NCI-H774 (cell line): ENCODE measurements at regions not wholly inside any gene's neighbourhood (a gene's known extent, or its start where the extent isn't known, plus 50 kb on each side); places are given as distances from the start of the nearest gene placed in this dataset.
"Not testable (repeated sequence)": the region's sequence is repeated elsewhere in the genome, so short reads cannot be mapped to it uniquely, and the experiment has no call there.

ENCODE experiments used
- DNase-seq: peaks from one replicate; lab custom pipeline; 2025; lab: John Stamatoyannopoulos, UW

- no peak for DNase-seq
Observed at GRCh38 chr4:64216741-64217140, 192.5 kb downstream of the TECRL start.

GRCh38 chr4:64205376-64205775 lies 203.9 kb downstream of the TECRL start:
- no peak for DNase-seq

GRCh38 chr4:64200001-64200555 lies 209.2 kb downstream of the TECRL start:
- DNase-seq, result no peak

DNA sequence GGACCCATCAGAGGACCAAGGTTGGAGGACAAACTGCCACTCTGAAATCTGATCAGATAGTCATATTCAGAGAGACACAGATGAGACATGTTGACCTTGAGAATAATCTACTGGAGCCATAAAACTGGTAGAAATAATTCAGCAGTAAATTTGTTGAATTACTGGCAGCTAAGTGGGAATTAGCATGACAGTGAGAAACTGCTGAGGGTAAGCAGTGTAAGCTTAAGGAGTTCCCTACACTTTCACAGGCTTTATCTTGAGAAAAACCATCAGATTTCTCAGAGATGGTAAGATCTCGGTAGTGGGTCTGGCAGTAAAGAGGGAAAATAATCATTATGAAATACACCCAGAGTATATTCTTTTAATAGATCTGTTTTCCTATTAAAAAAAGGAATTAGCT lies 213.7 kb downstream of the TECRL start:
- no peak for DNase-seq

DNA sequence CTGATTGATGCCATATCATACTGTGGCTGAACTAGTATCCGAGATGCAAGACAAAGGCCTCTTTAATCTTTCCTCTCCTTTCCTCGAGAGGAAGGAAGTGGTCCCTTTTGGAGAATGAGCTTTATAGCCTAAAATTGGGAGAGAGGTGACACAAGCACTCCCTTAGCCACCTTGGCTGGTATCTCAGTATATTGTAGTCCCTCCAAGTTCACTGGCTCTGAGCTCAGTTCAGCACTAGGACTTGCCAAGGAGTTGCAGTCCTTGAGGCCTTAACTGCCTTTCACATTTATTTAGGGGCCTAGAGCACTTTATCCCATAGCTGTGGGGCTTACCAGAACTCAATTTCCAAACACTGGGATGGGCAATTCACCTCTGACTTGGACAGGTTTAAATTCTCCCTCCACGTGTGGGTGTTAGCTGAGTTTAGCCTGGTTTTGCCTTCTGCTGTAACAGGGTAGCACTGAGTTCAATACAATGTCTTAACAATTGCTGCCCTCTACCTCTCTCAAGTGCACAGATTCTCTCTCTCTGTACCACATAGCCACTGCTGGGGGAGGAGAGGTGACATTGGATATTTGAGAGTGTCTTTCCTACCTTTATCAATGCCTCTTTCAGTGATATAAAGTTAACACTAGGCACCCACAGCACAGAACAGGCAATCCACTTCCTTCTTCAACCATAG lies 216.4 kb downstream of the TECRL start:
- no peak for DNase-seq

- no peak for DNase-seq
Observed at GRCh38 chr4:64174247-64174882, 234.9 kb downstream of the TECRL start.

- DNase-seq, result no peak
Observed at GRCh38 chr4:64166365-64166764, 242.9 kb downstream of the TECRL start.

DNA sequence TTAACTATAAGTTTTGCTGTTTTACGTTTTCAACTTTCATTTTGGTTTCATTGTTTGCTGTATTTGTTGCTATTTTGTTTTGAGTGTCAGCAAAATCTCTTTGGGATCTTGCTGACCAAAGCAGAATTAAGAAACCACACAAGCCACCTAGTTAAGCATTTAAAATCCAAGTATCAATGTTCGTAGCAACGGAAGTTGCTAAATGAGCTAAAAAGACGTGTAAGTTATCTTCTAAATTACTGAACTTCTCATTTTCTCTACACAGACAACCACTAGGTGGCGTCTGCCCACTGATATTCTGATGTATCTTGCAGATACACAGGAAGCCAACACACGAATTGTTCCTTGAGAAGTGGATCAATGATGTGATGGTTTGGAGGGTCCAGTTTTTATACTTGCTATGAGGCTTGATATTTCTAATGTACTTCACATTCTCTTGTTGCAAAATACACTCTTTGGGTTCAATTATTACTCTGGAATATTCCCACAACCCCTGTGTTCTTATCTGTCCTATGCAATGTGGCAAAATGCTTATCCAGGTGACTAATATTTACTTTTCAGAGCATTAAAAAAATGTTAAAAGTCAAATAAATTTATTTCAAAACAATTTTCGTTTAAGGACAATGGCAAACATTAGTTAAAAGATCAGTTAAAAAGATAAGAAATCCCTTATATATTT lies 250.5 kb downstream of the TECRL start:
- no peak for DNase-seq

DNA sequence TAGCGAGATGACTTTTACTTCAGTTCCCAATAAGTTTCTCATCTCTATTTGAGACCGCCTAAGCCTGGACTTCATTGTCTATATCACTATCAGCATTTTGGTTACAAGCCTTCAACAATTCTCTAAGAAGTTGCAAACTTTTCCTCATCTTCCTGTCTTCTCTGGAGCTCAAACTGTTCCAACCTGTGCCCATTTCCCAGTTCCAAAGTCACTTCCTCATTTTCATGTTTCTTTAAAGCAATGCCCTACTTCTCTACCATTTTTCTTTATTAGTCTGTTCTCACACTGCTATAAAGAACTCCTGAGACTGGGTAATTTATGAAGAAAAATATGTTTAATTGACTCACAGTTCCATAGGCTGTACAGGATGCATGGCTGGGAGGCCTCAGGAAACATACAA lies 251.9 kb downstream of the TECRL start:
- DNase-seq, result no peak

DNA sequence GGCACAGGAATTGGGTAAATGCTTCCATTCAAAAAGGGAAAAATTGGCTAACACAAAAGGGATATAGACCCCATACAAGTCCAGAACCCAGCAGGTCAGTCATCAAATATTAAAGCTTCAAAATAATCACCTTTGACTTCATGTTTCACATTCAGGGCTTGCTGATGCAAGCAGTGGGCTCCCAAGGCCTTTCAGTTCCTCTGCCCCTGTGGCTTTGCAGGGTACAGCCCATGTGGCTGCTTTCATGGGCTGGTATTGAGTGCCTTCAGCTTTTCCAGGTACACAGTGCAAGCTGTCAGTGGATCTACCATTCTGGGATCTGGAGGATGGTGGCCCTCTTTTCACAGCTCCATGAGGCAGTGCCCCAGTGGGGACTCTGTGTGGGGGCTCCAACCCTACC lies 253.0 kb downstream of the TECRL start:
- no peak for DNase-seq

GRCh38 chr4:64146030-64146429 lies 263.2 kb downstream of the TECRL start:
- DNase-seq, result no peak

DNA sequence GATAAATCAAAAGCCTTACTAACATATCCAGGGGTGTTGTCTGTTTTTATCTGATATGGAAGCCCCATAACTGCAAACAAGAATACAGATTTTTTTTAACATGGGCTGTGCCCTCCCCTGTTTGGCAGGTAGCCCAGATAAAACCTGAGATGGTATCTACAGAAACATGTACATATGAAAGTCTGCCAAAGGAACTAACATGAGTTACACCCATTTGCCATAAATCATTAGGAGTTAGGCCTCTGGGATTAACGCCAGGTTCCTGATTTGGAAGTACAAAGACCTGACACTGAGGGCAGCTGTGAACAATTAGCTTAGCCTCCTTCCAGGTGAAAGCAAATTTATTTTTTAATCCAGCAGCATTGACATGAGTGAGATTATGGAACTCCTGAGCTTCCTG lies 264.3 kb downstream of the TECRL start:
- DNase-seq, result no peak

DNA sequence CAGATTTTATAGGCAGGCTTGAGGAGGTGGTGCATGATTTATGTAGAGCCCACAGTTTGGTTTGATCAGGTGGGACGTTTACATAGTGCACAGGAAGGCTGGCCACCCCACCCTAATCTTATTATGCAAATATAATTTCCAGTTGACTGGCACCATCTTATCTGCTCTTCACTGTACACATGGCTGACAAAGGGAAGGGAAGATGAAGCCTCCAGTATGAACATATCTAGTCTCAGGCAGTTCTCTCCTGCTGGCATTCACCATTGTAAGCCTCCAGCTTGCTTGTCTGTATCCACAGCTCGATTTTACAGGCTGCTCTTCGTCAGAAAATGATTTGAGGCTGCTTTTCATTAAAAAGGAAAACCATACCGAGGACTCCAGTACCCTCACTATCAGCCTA lies 278.3 kb downstream of the TECRL start:
- DNase-seq, result no peak

- no peak for DNase-seq
Observed at GRCh38 chr4:64125354-64125753, 283.9 kb downstream of the TECRL start.

DNA sequence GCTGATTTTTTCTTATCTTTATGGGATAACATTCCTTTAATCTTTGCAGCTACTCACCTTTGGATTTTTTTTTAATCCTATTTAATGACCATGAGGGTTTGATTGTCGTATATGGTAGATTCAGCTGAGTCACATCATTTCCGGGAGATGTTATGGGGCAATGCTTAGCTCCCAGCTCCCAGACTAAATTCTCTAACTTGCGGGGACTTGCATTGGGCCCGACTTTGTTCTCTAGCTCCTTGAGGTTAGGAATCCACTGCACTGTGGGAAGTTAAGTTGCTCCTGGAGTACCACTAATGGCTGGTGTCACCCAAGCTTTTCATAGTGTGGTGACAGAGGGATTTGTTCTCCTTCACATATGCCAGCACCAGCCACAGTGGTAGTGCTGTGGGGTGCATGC lies 287.4 kb downstream of the TECRL start:
- no peak for DNase-seq

- DNase-seq, result no peak
Observed at GRCh38 chr4:64105903-64106302, 303.3 kb downstream of the TECRL start.

DNA sequence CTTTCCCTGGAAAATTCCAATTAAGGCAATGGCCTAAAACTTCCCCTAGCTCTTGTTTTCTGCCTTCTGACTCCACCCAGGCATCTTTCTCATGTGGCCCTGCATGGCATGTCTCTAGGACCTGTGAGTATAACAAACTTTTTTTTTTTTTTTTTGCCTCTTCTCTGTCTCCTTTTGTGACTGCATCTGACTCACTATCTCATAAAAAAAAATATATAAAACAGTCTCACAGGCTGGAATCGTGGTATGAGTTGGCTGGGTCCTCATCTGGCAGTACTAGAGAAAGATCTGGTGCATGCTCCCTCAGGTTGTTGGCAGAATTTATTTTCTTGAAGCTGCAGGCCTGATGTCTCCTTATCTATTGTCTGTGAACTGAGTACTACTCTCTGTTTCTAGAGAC lies 313.9 kb downstream of the TECRL start:
- DNase-seq, result no peak

GRCh38 chr4:64079316-64079715 lies 329.9 kb downstream of the TECRL start:
- DNase-seq, result no peak

- DNase-seq, result no peak
Observed at GRCh38 chr4:64068096-64068495, 341.2 kb downstream of the TECRL start.

DNA sequence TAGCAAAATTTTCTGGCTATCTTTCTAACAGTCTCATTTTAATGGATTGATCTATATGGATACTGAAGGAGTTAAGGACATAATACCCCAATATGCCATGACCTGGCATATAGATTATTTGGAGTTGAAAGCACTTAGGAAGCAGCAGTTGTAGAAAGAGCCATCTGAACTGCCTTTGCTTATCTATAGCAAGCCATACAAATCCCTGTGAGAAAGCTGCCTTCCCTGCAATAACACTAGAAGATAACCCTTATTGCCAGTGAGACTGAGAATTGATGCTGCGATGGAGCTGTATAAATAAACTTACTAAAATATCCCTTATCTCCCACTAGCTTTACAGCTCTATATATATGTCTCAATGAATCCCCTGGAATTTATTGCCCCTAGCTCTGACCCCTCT lies 346.3 kb downstream of the TECRL start:
- no peak for DNase-seq

GRCh38 chr4:64037033-64037432 lies 372.2 kb downstream of the TECRL start:
- DNase-seq, result not testable (repeated sequence)

DNA sequence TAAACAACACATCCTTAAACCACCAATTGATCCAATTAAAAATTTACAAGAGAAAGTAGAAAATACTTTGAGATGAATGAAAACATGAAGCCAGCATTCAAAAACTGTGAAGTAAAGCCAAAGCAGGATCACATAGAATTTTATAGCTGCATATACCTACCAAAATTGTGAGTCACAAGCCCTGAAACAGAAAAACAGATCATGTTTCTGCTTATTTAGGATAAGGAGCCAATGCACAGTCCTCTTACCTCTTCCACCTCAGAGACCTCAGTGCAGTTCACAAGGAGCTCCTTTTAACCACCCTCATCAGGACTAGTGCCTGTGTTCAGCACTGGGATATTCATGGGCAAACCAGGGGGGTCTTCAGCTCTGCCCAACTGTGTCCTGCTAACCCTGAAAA lies 386.7 kb downstream of the TECRL start:
- DNase-seq, result no peak

- no peak for DNase-seq
Observed at GRCh38 chr4:64016893-64017292, 392.4 kb downstream of the TECRL start.
